COLO668 (cell line): ENCODE measurements at regions not wholly inside any gene's neighbourhood (a gene's known extent, or its start where the extent isn't known, plus 50 kb on each side); places are given as distances from the start of the nearest gene placed in this dataset.

ENCODE experiments used
- DNase-seq: peaks from one replicate; lab custom pipeline; 2025; ENCODE audit not compliant: unreplicated experiment; lab: John Stamatoyannopoulos, UW

DNA sequence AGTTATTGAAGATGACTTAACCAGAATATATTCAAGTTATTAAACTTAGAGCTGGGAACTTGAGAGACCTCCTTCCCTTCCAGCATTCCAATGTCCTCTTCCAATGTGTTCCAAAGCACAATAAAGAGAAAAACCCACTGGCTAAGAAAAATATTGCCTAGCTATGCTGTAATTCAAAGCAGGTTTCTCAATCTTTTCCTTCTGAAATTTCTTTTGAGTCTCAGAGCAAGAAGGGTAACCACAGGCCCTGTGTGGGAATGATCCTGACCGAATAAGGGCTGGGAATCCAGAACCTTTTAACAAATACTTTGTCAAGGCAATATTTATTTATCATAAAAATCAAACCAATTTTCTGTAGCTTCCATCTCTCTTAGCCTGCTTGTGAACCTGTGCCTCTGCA is 150.7 kb upstream of the SFRP2 start:
- DNase-seq, result no peak

DNA sequence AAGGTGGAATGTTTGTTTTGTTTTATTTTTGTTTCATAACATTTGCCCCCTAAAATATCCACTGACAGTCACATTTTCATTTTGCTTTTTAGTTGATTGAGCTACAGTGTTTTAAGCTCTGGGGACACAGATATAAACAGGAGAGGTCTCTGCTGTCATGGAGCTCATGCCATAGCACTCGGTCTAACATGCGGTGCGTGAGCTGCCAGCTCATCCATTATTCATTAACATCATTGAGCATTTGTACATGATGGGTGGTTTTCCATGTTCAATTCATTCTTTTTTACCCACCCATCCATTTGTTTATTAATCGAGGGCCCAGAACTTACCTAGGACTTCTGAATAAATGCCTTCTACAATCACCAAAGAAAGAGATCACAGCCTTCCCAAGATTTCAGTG is 150.1 kb upstream of the SFRP2 start:
- no peak for DNase-seq

DNA sequence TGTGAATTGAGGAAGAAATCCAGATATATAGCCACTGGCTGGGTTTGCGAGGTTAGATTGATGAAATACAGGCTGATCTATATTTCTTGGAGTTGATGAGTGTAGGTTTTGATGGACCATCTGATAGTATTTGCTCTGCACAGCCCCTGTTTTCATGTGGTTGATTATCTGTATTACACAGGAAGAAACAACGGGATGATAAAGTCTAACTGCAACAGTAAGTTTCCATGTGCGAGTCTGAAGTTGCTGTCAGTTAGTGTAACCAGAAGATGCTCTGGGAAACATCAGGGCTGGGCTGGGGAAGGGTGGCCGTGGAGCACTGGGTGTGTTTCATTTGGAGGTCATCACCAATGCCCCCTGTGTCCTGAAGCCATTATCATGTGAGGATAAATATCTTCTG is 148.4 kb upstream of the SFRP2 start:
- no peak for DNase-seq

DNA sequence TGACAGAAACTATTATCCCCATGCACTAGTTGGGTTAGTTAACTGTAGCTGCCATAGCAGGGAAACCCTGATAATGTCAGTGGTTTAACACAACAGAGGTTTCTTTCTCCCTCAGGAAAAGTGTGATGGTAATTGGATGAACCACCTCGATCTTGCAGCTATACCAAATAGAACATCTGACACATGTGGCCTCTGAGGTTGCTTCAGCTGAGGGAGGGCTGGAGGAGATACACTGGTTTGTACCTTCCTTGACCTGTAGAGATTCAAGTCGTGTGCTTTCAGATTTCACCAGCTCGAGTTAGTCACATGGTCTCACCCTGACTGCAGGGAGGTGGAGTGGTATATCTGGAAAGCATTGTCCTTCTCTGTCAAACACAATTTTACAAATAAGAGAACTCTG is 147.2 kb upstream of the SFRP2 start:
- no peak for DNase-seq

DNA sequence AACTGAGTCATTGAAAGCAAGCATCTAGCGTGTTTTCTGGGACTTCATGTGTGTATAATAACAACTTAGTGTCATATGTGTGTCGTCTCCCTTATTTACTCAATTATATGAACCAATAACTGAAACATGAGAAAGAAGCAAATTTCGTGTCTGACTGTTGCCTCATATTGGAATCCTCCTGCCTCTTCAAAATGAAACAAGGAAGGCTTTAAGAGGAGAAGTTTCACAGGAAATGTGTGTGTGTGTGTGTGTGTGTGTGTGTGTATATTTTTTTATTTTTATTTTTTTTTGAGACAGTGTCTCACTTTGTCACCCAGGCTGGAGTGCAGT is 145.8 kb upstream of the SFRP2 start:
- no peak for DNase-seq

DNA sequence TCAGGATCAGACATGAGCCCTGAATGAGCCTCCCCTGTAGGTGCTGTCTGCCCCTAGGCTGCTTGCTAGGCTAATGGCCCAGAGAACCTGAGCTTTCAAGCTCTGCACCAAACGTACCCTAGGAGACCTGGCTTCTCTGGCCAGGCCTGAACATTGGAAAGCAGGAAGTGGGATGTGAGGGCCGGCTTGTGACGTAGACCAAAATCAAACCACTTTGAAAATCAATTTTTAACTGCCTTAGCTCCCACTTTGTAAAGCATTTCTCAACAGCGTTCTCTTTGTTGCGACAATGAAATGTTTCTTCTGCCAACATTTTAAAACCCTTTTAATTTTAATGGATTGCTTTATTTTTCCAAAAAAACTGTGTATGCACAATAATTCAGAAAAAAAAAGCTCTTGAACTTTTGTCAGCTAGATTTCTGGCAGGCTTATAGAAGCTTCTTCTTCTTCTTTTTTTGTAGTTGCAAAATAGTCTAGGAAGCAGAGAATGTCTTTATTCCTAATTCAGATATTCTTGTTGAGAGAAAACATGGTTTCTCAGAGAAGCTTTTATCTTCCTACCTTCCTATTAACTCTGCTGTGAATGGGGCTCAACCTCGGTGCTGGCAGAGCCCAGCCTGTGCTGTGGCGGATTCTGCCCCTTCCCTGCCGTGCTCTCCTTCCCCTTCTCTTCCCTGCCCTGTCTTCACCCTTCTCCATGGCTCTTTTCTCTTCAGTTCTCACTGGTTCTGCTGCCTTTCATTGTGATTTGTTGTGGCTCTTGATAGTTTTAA is 145.2 kb upstream of the SFRP2 start:
- no peak for DNase-seq

DNA sequence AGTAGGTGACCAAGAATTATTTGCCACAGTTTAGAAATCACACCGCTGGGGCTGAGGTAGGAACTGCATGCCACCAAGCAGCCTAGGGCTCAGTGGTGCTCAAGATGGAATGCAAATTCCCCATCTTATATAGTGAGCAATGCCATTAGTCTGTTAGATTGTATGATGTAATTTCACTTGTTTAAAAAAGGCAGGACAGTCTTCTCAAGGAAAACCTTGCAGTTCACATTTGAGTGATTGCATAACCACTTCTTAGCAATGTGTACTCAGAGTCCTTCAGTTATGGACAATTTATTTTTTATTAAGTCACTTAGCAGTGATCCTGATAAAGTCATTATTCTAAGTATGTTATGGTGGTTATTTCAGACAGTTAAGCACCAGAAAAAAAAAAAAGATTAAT is 142.9 kb upstream of the SFRP2 start:
- no peak for DNase-seq

DNA sequence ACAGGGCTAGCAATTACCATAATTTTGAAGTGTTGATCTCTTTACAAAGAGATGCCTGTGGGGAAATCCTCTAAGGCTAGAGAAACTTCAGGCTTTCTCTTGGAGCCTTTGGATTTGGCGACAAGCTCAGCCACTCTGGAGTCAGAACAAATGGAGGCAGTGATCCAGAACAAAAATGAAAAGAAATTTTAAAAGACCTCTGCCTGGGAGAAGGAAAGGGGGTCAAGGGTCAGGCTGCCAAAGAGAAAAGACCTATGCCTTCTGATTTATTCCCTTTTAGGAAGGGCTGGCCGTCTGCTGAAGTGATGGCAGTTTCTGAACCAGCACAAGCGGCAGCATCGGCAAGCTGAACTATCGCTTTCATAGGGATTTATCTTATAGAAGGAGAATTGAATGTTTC is 140.8 kb upstream of the SFRP2 start:
- no peak for DNase-seq

DNA sequence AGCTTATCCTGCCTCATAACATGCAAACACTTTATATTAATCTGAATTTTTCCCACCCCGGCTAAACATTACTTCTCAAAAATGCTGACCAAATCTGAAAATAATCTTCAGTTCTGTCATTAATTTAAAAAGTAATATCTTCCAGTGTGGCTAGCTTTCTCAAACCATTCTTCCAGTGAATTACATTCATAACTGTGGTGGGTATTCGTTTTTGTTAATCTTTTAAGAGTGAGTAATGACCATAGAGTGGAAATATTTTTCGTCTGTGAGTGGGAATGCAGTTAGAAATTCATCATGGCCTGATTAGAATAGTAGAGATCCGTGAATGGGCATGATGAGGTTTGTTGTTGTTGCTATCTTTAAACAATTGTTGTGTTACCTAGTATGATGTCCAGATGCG is 138.6 kb upstream of the SFRP2 start:
- no peak for DNase-seq

DNA sequence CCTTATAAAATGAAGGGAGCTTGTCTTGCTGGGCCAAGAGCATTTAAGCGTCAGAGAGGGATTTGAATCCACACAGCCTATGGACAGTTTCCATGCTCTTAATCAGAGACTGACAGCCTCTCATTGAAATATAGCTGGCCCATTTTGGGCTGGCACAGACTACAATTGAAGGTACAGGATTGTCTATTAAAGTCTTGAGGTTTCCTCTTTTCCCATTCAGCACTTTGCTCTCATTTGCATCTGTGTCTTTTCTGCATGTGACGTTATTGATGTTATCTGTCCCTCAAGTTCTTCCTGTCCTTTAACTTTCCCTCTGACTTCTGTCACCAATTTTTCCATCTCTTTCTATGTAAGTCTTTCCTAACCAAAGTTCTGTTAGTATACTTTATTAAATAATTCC is 133.3 kb upstream of the SFRP2 start:
- DNase-seq, result no peak

DNA sequence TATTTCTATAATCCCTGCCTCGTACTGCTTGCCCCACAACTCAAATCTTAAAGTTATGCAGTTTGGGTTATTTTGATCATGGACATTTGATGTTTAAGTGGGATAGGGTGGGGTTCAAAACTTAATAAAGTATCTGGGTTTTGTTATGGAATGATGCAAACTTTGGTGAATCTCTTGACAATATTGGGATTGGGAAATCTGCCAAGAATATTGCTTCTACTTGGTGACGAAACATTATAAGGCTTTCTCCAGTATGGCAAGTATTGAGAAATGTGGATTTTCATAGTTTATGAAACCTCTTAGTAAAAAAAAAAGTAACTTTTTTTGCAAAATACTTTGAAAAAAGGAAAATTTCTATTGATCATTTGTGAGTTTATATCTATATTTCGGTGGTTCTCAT is 130.8 kb upstream of the SFRP2 start:
- no peak for DNase-seq

DNA sequence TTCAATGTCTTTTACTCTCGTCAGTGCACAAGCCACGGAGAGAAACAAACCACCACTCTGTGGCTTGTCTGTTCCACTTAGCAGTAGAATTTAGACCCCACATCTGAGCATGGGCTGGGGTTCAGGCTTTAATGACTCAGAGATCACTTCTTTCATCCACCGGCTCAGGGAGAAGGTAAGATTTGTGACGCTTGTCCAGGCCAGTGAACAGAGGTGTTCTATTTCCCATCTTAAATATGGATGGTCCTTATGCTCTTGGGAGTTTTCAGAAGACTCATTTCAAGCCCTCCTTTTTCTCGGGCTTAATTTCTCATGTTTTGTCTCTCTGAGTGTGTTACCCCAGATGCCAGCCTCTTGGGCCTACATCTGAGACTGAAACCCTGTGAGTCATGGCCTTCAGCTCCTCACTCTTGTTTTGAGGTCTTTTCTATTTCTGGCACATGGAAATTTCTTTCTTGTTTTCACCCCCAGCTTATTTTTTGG is 127.4 kb upstream of the SFRP2 start:
- no peak for DNase-seq

DNA sequence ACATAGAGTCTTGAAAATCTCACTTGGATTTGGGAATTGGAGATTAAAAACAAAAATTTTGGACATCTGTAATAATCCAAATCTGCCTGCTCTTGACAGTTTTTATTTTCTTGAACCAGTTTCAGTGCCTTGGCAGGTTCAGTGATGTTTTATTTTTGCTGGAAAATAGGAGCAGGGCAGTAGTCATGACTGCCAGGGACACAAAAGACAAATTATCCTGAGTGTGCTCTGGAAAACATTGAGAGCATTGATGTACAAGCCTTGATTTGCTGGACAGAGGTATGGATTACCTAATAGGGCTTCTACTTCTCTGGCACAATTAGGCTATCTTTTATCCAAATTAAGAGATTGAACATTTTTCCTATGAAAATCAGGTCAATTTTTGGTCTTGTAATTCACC is 123.4 kb upstream of the SFRP2 start:
- DNase-seq, result no peak

DNA sequence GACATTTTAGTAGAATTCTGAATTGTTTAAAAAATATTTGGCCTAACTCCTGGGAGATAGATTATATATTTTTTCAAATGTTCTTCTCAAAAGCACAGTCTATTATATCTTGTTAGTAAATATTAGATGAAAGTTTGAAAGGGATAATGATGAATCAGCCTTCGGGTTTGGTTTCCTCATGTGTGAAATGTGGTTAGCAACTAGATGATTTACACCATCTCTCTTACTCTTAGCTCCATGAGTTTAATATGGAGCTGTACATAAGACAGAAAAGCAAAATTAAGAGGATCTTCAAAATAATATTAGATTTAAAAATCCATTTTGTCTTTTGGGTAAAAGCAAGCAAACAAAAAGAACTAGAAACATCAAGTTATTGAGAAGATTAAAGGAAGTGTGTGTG is 120.8 kb upstream of the SFRP2 start:
- no peak for DNase-seq

DNA sequence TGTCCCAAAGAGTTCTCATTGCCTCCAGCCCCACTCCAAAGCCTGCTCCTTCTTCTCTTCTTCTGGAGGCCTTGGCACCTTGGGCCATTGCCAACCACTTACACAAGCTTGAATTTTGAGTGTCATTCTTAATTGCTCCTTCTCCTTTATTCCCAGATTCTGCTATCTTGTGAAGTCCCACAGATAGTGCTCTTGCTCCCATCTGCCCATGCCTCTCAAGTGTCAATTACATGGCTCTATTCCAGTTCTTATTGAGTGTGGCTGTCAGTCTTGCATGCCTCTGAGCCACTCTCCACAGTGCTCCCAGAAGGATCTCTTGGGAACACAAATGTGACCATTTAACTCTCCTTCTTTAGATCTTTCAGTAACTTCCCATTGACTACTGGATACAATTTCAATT is 117.3 kb upstream of the SFRP2 start:
- DNase-seq, result no peak

DNA sequence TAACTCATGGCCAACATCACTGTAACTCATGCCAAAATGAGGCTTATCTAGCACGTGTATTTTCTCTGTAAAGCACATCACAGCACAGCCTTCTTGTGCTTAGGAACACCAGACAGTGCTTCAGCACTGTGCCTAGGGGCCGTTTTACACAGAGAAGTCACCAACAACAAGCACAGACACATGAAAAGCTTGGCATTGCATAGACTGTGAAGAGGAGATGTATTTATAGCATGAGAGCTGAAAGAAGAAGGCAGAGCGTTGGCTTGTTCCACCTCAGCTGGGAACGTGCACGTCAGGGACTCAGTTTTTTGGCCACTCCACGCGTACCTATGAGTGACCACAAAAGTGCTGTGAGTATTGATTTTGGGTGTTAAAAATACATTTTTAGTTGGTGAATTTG is 116.3 kb upstream of the SFRP2 start:
- no peak for DNase-seq

DNA sequence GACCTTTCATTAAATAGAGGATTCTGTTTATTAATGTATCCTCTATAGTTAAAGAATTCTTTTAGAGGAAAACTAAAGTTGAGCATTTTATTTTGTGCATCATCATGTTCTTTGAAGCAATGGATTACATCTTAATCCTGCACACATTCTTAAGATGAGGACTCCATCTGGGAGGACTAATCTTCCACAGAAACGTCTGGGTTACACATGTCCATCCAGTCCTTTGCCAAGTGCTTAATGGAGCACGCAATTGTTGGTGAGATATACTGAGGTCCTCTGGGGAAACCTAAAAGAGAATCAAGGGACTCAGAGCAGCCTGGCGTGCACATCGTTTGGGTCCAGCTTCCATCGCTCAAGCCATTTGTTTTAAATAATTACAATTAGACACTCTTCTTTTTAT is 115.1 kb upstream of the SFRP2 start:
- DNase-seq, result no peak

DNA sequence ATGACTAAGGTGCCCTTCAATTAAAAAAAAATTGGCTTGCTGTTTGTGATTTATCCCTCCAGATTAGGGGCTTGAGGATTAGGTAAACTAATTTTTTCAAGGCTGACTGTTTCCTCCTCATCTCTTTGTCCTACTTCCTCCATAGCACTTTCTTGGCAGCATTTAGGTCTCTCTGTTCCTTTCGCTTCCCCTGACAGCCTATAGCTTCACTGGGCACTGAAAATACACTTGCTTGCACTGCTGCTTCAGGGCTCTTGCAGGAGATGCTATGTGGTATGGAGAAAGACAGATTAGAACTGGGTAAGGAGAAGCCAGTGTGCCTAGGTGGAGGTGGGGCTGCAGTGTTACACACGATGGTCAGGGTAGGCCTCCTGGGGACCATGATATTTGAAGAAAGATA is 112.3 kb upstream of the SFRP2 start:
- DNase-seq, result no peak

DNA sequence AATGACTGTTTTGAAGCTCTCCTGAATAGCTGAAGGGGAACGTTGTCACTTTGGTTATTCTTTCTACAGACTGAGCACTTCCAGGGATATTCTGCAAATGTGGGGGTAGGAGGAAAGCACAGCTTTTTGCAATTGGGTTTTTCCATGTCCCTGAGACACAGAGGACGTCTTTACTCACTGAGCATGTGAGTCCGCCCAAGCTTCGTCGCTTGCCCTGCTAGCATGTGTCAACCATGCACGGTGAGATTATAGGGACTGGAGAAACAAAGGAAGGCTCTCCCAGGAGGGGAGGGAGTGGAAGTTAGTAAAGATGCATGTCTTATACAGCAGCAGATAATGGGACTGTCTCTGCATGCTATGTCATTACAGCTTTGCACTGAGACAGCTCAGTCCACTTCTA is 111.5 kb upstream of the SFRP2 start:
- no peak for DNase-seq

DNA sequence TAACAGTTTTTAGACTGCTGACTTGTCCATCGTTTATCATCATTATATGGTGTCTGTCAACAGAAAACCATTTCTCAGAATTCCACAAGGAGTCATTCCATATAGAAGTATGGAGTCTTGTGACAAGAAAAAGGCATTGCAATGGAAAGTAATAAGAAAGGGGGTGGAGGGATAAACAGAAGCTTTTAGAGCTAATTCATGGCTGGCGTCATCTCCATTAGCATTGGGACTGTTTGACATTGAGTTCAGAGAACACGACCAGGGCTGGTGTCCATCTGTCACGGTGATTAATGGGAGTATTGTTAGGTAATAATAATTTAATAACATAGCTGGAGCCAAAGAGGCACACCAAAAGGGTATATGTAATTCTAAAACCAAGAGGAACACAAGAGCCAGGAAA is 101.9 kb upstream of the SFRP2 start:
- no peak for DNase-seq

DNA sequence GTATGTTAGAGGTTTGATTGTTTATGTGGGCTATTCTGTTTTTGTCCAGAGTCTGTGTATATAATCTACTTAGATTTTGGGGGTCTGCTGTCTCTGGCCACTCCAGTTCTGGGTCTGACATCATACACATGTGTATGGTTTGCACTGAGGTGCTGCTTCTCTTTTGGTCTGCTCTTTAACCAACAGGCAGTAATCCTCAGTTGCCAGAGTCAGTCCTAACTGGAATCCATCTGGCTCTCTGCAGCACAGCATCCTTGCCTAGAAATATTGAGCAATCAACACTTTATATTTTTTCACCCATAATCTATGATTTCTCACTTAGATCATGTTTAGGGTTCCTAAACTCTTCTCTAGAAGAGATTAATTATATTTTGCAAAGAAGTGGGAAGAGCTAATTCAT is 98.3 kb upstream of the SFRP2 start:
- DNase-seq, result no peak

DNA sequence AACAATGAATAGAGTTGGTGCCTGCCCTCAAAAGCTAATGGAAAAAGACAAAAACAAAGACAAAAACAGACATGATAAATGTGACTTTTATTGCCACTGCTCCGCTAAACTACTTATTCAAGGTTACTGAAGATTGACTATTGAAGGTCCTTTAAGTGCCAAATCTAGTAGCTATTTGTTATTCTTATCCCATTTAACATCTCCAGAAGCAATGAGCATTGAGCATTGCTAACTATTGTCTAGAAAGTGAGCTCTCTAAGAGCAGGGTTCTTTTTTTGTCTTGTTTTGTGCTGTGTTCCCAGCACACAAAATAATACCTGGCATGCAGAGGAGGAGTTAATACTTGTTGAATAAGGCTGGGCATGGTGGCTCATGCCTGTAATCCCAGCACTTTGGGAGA is 95.4 kb upstream of the SFRP2 start:
- no peak for DNase-seq

DNA sequence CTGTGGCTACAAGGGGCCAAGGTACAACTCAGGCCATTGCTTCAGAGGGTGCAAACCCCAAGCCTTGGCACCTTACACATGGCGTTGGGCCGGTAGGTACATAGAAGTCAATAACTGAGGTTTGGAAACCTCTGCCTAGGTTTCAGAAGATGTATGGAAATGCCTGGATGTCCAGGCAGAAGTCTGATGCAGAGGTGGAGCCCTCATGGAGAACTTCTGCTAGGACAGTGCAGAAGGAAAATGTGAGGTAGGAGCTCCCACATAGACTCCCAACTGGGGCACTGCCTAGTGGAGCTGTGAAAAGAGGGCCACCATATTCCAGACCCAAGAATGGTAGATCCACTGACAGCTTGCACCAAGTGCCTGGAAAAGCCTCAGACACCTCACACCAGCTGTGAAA is 92.1 kb upstream of the SFRP2 start:
- no peak for DNase-seq

DNA sequence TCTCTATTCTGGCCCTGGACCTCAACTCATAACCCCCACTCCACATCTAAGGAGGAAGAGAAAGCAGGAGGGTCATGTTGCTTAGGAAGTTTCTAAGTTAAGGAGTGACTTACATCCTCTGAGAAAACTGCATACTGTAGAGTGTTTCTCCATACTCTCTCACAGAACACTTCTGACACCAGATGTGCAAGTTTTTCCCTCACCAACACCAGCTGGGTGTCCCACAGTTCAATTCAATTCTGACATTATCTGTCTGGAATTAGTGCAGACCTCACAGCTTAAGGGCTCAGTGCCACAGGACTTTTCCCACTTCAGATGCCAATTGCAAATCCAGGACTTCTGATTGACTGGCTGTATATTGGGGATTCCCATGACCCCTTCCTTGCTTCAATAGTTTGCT is 89.0 kb upstream of the SFRP2 start:
- DNase-seq, result no peak
